ENCODE measurements at regions not wholly inside any gene's neighbourhood (a gene's known extent, or its start where the extent isn't known, plus 50 kb on each side); places are given as distances from the start of the nearest gene placed in this dataset.

DNA sequence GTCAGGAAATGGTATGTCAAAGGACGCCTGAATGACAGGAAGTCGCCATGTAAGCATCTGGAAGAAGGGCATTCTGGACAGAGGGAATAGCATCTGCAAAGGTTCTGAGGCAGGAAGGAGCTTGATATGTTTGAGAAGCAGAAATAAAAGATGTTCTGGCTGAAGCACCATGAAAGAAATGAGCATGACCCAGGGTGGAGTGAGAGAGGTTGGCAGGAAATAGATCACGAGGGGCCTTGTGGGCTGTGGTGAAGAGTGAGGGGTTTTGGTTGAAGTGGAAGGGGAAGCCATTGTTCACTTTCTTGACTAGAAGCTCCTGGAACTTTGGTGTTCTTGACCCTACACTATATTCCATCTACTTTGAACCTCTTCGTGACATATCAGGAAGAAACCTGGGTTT lies 99.4 kb upstream of the PARP11 start:
- no peak for DNase-seq (ENCODE audit: low read depth in 4 of 4, low spot score in 3 of 4)

DNA sequence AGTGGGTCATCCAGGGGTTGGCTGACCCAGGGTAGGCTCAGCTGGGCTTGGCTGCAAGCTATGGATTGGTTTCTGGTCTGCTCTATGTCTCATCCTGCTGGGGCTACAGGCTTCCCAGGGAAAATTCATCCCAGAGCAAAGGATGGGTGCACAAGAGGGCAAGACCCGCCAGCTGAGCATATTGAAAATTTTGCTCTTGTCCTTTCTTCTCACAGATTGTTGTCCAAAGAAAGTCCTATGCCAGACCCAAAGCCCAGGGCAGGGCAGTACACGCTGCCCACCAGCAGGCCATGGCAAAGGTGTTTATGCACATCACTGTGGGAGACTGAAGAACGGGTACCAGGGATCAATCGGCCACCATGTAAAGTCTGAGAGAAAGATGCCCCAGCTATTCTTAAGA lies 95.3 kb upstream of the PARP11 start:
- no peak for DNase-seq (ENCODE audit: low read depth in 4 of 4, low spot score in 3 of 4)

DNA sequence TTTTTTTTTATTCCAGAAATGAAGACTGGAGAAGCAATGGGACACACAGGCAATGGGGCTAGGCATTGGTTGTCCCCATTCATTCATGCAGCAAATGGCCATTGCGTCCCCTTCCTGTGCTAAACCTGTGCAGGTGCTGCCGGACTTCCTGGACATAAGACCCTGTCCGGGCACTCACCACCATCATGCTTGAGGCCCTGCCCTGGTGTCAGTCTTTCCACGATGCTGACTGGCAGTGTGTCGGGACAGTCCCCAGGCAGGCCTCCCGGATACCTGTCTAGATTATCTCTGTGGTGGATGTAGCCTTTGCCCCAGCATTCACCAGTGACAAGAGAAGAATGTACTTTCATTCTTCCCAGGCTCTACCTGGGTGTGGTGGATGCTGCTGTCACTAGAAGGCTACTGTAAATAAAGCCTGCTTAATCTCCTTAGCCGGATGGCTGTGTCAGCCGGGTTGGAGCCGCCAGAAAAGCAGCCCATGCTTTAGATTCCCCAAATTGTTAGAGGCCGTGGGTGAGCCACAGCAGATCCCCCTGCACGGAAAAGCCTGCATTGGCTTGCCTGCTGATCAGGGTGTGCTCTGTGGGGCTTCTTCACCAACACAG lies 94.5 kb upstream of the PARP11 start:
- no peak for DNase-seq (ENCODE audit: low read depth in 4 of 4, low spot score in 3 of 4)

DNA sequence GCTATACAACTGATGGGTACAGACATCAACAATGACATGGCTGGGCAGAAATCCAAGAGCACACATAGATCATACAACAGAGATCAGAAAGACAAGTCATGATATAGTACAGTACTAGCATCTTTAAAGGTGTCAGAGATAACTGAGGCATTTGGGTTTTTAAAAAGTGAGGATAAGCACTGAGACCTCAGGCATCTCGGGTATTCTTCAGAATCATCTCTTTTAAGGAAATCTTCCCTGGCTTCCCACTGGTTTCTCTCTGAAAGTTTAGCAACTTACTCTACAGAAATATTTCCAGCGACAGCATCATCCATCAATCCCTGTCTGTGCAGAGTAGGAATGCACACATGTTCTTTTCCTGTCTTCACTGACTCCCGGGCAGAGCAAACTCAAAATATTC lies 93.2 kb upstream of the PARP11 start:
- DNase-seq (ENCODE audit: low read depth in 4 of 4, low spot score in 3 of 4) = no peak

DNA sequence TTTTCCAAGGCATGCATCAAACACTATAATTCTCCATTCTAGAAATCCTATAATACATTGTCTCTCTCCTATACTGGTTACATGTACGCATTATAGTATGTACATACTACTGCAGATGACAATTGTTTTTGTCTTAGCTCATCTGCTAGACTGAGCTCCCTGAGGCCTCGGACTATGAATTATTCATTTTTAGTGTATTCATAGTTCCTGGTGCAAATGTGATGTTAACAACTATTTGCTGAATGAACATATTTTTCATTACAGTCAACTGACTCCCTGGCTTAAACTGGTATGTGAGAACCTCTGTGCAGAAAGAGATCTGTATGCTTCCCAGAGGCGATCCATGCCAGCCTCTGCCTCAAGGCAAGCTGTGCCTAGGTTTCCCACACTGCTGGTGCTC lies 91.8 kb upstream of the PARP11 start:
- DNase-seq (ENCODE audit: low read depth in 4 of 4, low spot score in 3 of 4) = no peak

- no peak for DNase-seq (ENCODE audit: low read depth in 4 of 4, low spot score in 3 of 4)
Observed at GRCh38 chr12:3964439-3964838, 91.2 kb upstream of the PARP11 start.

GRCh38 chr12:3962631-3963483 lies 89.7 kb upstream of the PARP11 start:
- no peak for DNase-seq (ENCODE audit: low read depth in 4 of 4, low spot score in 3 of 4)

DNA sequence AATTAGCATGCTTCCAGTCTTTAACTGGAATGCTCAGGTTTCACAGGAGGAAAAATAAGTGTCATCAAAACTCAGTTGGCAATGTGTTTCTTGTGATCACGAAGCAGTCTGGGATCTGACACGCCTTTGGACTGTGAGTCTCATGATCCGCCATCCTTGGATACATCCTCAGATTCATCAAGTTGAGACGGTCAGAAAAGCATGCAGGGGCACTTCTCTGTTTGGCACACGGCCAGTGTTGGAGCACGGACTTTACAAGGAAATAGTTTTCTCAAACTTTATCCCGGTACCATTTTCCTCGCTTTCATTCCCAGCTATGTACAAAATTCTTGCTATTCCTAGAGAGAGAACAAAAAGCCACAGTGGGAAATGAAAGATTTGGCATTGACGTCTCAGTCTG lies 88.4 kb upstream of the PARP11 start:
- DNase-seq (ENCODE audit: low read depth in 4 of 4, low spot score in 3 of 4) = no peak

- DNase-seq (ENCODE audit: low read depth in 4 of 4, low spot score in 3 of 4) = no peak
Observed at GRCh38 chr12:3959799-3960560, 86.8 kb upstream of the PARP11 start.

DNA sequence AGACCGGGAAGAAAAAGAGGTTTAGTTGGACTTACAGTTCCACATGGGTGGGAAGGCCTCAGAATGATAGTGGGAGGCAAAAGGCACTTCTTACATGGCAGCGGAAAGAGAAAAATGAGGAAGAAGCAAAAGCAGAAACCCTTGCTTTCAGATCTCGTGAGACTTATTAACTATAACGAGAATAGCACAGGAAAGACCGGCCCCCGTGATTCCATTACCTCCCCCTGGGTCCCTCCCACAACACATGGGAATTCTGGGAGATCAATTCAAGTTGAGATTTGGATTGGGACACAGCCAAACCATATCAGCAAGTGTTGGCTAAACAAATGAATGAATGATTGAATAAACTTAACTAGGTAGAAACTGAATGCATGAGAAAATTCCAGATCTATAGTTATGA lies 85.3 kb upstream of the PARP11 start:
- DNase-seq (ENCODE audit: low read depth in 4 of 4, low spot score in 3 of 4) = no peak

DNA sequence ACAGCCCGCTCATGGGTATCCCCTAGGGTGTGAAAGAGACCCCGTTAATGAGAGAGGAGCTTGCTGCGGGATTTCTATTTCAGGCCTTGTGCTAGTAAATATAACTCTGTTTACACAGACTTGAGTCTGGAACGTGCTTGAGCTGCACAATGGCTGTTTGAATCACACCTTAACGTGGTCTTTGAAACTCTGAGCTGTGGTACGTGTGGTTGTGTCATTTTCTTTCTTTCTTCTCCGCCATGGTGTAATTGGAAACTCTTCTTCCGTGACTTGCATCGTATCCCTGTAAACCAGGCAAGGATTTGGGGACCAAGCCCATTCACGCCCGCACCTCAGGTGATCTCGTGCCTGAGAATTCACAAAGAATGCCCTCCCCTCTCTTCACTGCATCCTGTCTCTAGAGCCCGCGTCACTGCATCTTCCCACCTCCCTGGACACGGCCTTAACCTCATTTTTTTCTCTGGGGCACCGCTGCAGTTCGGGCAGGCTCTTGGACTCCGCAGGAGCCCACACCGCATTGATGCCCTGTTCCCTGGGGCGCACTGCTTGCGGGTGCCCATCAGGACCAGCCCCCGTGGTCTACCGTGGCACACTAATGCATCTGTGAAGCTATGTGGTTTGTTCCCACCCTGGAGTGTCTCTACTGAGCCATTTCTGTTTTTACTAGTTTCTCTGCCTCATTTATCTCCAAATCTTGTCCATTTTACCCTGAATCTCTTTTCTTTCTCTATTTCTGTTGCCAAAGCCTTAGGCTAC lies 78.4 kb upstream of the PARP11 start:
- no peak for DNase-seq (ENCODE audit: low read depth in 4 of 4, low spot score in 3 of 4)

DNA sequence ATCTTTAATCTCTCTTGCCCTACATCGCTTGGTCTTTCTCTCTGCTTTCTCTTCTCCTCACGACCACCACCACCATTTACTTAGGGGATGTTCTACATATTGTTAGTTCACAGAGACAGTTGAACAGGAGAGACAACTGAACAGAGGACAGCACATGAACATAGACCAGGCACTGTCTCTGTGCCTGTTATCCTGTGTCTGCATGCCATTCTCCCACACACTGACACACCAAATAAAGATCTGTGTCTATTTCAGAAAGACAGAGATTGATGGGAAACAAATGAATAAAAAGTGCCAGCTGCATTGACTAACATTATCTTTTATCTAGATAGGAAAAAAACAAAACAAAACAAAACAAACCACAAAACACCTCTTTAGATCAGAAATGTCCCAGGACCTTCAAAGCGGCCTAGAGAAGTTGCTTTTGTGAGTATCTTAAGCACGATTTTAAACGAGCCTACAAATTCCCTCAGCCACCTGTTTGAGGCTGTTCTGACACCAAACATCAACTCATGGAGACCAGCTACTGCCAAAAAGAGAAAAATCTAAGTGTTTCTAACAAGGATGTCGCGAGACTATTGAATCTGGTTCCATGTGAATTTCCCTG lies 77.6 kb upstream of the PARP11 start:
- no peak for DNase-seq (ENCODE audit: low read depth in 4 of 4, low spot score in 3 of 4)

- DNase-seq (ENCODE audit: low read depth in 4 of 4, low spot score in 3 of 4) = no peak
Observed at GRCh38 chr12:3947781-3948180, 74.6 kb upstream of the PARP11 start.

DNA sequence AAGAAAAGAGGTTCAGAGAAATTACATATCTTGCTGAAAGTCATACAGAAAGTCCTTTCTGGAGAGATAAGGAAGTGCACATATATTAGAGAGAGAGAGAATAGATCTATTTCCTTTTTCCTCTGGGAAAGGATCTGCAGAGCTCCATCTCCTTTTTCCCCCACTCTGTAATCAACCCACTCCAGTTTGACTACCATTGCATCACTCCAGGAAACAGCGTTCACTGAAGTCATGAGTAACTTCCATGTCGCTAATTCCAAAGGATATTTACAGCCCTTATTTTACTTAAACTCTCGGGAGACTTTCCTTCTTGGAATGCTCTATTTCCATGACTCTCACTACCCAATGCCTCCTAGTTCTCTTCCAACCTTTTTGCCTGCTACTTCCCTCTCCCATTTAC lies 72.5 kb upstream of the PARP11 start:
- no peak for DNase-seq (ENCODE audit: low read depth in 4 of 4, low spot score in 3 of 4)

DNA sequence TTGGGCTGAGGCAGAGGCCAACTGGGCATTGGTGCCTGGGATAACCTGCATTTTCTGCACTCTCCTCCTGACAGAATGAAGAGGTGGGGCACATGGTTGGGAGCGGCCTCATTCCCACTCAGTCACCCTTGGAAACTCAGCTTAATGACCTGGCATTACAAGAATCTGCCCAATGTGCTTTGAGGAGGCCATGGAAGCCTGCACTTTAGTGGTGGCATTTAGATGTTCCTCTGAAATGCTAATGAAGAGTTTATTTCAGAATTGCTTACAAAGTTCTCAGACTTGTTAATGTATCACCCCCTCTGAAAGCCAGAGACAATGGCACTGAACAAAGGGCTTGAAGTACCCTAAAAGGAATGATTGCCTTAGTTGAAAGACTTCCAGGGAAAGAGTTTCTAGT lies 71.4 kb upstream of the PARP11 start:
- DNase-seq (ENCODE audit: low read depth in 4 of 4, low spot score in 3 of 4) = no peak

DNA sequence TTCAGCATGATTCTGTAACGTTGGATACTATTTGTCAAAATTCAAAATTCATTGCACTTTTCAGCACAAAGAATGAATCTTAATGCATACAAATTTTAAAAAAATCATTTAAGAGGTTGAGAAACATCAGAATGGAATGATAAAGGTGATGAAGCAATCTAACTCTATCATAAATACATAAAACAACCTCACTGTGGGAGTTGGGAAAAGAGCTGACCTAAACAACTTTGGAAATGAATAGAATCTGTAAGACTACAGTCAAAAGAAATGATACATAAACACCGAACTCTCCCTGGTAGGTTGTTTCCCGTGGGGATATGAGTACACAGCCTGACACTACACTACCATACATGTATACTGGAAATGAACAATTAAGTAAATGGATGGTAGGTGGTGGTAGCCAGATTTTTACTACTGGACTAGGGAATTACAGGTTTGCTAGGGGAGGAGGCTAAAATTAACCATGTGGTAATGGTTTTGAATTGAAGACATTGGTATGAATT lies 64.9 kb upstream of the PARP11 start:
- DNase-seq (ENCODE audit: low read depth in 4 of 4, low spot score in 3 of 4) = no peak

DNA sequence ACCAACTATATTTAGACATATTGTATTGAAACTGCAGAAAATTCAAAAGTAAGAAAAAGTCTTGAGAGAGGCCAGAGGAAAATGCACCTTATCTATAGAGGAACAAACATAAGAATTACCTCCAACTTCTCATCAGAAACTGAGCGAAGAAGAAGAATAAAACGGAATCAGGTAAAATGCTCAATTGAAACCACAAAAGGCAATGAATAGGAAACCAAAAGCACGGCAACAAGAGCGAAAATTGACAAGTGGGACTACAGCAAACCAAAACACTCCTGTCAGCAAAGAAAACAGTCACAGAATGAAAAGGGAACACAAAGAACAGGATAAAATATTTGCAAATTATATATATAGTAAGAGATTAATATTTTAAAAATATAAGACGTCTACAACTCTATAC lies 61.9 kb upstream of the PARP11 start:
- DNase-seq (ENCODE audit: low read depth in 4 of 4, low spot score in 3 of 4) = no peak

DNA sequence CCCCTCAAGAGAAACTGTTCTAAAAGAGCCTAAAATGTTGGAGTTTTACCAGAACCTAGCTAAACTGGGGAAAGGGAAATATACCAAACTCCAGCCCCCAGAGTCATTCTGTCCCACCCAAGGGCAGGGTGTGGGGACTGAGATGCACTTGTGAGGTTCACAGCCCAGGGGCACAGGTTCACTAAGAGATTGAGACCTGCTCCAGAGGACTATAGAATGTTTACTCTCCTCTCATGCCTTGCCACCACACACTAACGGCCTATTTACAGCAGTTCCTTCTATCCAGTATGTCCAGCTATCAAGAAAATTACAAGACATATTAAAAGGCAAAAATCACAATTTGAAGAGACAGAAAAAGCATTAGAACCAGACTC lies 60.6 kb upstream of the PARP11 start:
- DNase-seq (ENCODE audit: low read depth in 4 of 4, low spot score in 3 of 4) = no peak

DNA sequence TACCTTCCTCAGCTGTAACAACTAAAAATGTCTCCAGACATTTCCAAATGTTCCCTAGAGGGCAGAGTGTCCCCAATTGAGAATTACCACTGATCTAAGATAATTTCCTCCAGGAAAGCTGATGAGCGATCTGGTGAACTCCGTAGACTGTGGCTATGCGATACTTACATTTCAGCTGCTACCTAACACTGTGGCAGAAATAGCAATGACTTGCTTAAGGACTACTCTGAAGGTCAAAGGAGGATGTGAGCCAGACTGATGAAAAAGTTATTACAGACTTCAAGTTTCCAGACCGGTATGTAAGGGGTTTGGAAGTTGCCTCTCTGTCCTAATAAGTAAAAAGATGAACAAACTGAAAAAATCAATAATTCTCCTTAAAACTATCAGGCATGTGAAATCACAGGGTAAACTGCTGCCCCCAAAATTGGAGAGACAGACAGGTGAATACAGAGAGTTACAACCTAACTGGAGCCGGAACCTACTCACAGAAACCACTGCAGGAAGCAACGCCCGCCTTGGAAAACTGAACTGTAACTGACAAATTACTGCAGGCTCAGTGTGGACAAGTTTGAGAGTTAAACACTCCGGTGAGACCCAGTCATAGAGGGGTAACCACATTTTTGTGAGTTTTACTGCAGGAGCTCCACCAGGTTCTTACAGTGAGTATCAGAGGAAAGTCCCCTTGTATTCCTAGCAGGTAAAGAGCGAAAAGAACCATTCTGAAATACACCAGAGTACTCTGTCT lies 60.0 kb upstream of the PARP11 start:
- DNase-seq (ENCODE audit: low read depth in 4 of 4, low spot score in 3 of 4) = no peak

- DNase-seq (ENCODE audit: low read depth in 4 of 4, low spot score in 3 of 4) = no peak
Observed at GRCh38 chr12:3931776-3932175, 58.6 kb upstream of the PARP11 start.

All from right renal pelvis (tissue), 4 donors.